ENCODE measurements at regions not wholly inside any gene's neighbourhood (a gene's known extent, or its start where the extent isn't known, plus 50 kb on each side); places are given as distances from the start of the nearest gene placed in this dataset.
"Not testable (repeated sequence)": the region's sequence is repeated elsewhere in the genome, so short reads cannot be mapped to it uniquely, and the experiment has no call there.

DNA sequence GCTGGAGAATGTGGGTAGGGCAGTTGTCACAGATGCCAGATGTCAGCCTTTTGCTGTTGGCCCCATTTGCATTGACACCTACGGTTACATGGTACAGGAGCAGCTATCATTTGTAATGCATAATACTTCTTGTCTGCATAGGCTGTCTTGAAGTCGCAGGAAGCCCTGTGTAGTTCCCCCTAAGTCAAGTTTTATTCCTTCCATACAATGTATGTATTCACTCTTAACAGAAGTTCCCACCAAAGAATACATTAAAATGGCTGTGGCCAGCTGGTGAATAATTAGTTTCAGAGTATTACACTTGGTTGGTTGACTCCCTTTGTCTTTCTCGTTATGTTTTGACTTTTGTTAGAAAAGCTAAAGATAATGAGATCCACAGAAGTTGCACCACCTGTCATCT, 1169.0 kb downstream of the REEP3 start:
- DNase-seq (ENCODE audit: low read depth, low spot score): no peak

DNA sequence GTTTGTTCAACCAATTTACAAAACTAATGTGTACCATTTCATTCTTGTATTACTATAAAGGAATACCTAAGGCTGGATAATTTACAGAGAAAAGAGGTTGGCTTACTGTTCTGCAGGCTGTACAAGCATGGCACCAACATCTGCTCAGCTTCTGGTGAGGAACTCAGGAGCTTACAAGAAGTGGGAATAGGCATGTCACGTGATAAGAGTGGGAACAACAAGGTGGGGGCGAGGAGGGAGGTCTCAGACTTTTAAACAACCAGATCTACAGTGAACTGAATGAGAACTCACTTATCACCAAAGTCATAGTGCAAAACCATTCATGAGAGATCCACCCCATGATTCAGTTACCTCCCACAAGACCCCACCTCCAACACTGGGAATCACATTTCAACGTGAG, 1178.0 kb downstream of the REEP3 start:
- DNase-seq (ENCODE audit: low read depth, low spot score): no peak

DNA sequence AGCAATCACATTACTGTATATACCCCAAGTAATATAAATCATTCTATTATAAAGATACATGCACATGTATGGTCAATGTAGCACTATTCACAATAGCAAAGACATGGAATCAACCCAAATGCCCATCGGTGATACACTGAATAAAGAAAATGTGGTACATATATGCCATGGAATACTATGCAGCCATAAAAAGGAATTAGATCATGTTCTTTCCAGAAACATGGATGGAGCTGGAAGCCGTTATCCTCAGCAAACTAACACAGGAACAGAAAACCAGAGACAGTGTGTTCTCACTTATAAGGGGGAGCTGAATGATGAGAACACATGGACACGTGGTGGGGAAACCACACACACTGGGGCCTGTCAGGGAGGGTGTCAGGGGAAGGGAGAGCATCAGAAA, 1180.9 kb downstream of the REEP3 start:
- not testable (repeated sequence) for DNase-seq (ENCODE audit: low read depth, low spot score)

DNA sequence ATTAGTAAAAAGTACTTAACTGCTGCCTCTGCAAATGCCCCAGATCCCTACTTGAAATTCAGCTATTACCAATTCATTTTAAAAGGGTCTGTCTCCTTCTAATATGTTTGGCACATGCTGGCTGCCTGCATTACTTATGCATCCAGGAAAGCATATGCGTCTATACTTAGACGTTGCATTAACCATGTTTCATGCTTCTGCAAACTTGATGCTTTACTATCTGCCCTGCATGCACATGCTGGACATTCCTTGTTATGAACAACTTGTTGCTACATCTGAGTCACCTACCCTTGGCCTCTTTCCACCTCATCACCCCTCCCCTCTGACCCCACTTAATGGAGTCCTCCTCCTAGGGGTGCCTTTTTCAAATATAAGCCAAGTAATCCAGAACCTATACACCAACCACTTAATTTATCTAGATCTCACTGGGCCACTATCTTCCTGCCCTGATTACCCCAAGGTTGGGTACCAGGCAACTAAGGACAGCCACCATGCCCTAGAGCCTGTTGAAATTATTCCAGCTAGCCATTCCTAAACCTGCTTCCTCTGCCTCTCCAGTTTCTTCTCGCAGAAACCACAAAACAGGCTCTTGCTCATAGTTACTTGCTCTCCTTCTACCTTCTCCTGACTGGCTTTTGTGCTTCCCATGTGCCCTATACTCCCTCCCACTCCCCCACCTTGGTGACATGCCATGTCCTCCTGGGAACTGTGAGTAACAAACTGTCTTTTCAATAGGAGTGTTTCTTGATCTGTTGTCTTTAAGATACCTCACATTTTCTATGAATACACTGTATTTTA, 1187.9 kb downstream of the REEP3 start:
- DNase-seq (ENCODE audit: low read depth, low spot score): no peak

DNA sequence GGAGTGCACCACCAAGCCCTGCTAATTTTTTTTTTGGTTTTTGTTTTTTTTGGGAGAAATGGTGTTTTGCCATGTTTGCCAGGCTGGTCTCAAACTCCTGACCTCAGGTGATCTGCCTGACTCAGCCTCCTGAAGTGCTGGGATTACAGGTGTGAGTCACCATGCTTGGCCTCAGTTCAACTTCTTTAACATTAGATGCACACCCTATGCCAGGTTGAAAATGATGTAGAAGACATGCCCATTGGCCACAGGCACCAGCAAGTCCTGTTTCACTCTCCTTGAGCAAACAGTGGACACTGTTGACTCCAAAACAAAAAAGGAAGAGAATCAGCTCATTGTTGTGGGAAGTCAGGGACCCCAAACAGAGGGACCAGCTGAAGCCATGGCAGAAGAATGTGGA, 1205.3 kb downstream of the REEP3 start:
- no peak for DNase-seq (ENCODE audit: low read depth, low spot score)

DNA sequence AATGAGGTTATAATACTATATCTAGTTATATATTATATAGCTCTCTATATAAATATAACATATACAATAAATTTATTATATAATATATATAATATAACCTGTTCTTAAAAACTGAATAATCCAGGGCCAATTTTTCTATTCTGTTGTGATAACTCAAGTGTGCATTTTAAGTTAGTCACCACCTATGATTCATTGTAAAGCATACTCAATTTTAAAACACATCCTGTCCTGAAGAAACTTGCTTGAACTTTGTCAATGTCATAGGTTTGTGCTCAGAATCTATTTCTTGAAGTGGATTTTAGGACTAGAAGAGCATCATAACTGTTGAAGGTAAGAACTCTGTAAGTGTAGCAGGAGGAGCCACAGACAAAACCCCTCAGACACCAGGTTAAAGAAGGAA, 1209.8 kb downstream of the REEP3 start:
- DNase-seq (ENCODE audit: low read depth, low spot score): no peak

DNA sequence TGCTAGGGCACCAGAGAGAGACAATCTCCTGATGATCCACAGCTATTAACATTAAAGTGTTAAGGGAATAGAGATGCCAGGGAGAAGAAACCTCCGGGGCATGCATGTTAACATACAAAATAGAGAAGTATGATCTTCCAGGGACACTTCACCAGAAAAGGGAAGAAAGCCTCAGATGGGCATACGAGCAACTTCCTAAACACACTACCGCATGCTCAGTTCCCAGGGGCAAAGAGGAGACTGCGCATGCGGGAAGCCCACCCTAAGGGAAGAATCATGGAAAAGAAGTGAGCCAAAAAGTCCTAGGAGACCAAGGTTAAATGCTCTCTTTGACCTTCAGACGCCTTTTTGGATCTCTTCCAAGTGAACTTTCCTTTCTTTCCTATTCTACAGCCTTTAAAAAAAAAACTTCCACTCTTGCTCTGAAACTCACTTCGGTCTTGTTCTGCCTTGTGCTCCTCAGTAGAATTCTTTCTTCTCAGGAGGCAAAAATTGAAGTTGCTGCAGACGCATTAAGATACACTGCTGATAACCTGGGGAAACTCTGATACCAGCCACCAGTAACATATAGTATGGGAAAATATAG, 1211.3 kb downstream of the REEP3 start:
- no peak for DNase-seq (ENCODE audit: low read depth, low spot score)

DNA sequence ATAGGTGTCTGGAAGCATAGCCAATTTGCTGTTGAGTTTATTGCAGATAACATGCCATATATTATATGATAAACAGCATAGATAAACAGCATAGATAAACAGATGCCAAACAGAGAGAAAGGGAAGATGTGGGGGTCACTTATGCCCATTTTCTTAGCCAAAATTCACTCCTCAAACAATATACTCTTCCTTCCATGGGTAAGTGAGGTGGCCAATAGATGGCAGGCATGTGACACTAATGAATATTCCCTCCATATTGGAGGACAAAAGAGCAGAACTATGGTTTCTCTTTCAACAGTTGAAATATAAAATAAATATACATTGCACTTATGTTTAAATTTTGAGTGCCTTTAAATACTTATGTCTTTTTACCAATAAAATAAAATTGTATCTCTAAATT, 1212.8 kb downstream of the REEP3 start:
- DNase-seq (ENCODE audit: low read depth, low spot score): peak; percentile 24

DNA sequence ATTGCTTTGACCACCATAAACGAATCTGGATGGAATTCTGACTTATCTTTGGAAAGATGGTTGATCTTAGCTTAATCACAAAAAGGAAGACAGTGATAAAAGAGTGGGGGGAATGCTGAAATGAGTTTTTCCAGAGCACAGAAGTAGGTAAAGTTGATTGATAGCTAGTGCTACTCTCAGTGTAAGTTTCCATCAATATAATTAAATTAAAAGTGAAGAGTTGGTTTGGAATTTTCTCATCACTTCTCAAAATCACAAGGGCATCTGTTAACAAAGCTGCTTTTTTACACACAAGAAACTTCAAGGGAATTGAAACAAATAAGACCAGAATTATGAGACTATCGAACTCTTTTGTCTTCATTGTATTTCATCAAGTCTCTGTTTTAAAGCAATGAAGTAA, 1217.3 kb downstream of the REEP3 start:
- no peak for DNase-seq (ENCODE audit: low read depth, low spot score)

DNA sequence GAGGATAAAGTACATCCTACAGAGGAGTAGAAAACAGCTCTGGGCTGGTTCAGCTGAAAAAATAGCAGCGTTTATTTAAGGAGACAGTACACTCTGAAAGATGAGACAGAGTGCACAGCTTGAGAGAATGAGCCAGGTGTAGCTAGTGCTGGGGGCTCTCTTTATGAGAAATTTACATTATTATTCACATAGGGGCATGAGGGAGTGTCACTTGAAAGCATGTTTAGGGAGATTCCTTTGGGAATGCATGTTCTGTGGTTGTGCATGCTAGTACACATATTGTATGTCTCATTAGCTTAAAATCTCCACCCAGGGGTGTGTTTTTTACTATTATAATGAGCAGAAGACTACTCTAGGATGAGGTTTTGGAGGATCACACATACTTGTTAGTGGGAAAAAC, 1224.4 kb downstream of the REEP3 start:
- DNase-seq (ENCODE audit: low read depth, low spot score): no peak

DNA sequence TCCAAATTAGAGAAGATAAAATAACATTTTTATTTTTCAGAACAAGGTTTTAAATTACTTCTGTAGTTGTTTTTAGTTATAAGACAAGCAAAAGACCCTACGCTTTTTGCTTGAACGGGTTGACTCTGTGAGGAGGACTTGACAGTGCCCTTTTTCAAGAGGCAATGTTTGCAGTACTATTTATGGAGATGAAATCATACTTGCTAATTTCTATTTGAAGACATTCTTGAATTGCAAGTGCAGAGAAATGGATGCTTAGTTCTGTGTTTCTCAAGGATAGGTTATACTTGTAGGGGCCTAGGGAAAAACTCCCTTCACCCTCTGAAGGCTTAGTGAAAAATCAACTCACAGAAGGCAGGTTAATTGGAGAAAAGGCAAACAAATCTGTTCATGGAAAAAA, 1229.5 kb downstream of the REEP3 start:
- DNase-seq (ENCODE audit: low read depth, low spot score): no peak

DNA sequence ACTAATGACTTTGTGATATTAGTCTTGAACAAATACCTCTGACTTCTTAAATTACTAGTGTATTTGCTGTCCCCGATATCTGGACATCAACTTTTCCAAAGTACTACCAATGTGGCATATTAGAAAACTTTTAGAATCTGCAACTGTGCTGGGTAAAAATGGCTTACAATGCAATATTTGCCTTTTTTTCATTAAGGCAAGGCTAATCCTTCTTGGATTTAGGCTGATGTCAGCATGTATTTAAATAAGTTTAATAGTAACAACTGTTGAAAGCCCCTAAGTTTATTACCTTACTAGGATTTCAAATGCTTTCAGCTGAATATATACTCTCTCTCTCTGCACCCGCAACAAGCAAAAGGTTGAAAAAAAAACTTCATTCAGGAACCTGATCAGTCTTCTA, 1232.3 kb downstream of the REEP3 start:
- no peak for DNase-seq (ENCODE audit: low read depth, low spot score)

DNA sequence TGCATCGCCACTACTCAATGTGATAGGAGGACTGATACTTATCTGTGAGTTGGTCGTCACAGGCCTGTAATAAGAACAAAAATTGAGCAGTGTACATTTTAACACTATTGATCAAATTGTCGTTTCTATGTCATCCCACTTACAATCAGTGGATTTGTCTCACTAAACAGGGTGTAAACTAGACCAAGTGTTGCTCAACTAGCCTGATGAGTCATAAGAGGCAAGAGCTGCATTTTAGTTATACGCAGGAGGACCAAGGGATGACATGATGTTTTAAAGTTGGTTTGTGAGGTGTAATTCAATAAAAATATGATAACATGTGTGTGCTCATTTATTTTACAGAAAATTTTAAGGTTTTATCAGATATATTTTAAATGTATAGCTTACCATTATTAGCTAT, 1239.2 kb downstream of the REEP3 start:
- DNase-seq (ENCODE audit: low read depth, low spot score): no peak

DNA sequence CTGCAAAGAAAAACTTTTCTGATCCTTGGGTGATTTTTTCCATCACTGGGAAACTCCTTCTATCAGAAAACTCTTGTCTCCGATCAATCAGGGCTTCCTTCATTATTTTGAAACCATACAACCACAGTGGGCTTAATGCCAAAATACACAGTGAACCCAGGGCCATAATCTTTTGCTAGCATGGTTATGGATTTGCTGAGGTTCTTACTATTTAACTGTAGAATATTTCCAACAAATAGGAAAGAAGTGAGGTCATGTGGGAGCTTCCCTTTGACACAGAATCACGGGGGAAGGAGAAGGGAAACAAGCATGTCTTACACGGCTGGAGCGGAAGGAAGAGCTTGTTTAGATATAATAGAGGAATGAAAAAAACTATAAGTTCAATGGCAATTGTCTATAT, 1241.7 kb downstream of the REEP3 start:
- DNase-seq (ENCODE audit: low read depth, low spot score): no peak

DNA sequence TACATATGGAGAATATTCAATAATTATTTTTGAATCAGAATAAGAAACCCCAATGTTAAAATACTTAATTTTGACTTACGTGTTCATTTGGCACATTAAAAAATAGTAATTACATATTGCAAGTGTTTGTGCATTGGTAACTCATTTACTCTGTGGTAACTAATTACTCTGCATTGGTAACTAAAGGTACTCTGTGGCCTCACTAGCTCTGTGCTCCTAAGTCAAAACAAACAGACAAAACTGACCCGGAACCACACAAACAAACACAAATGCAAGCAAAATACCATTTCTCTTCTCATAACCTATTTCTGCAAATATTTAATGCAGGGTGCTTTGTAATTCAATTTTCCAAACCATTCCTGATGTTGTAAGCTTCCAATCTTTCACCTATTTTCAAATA, 1244.3 kb downstream of the REEP3 start:
- DNase-seq (ENCODE audit: low read depth, low spot score): no peak

DNA sequence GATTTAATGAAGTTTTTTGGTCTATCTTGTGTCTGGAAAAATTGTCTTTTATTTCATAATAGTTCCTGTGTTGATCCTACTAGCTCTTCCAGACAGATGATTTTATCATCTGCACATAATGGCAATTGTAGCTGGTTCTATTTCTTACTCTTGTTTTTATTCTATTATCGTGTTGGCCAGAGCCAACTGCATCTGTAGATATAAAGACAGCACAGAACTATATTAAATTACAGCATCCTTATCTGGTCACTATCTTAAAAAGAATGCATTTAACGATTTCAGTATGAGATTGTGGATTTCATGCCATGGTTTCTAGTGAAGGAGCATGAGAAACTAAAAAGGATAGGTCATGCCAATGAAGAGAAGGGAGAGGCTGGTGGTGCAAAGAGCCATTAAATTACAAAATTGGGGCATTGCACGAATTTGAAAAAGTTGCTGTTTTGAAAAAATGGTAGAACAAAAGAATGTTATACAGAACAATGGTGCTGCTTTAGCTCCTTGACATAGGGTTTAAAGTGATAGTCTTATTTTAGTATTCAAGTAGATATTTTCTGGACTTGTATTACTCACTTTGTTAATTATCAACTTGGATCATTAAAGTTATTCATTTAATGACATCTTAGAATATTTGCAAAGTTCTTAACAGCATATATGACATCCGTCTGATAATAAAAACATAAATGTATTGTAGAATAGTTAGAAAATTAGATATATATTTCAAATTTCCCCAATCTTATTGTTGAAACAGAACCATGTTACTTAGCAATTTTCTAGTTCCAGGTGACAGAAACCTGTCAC, 1250.3 kb downstream of the REEP3 start:
- no peak for DNase-seq (ENCODE audit: low read depth, low spot score)

DNA sequence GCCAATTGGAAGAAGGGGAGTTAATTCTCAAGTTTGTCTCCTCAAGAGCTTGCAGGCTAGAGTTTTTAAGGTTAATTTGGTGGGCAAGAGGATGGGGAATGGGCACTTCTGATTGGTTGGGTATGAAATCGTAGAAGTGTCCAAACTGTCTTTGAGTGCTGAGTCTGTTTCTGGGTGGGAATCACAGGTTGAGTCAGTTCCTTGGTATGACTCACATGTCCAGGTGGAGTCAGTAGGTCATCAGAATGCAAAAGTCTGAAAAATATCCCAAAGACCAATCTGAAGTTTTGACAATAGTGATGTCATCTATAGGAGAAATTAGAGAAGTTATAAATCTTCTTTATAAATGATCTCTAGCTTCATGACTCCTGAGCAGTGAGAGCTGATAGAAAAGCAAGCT, 1252.2 kb downstream of the REEP3 start:
- DNase-seq (ENCODE audit: low read depth, low spot score): no peak

DNA sequence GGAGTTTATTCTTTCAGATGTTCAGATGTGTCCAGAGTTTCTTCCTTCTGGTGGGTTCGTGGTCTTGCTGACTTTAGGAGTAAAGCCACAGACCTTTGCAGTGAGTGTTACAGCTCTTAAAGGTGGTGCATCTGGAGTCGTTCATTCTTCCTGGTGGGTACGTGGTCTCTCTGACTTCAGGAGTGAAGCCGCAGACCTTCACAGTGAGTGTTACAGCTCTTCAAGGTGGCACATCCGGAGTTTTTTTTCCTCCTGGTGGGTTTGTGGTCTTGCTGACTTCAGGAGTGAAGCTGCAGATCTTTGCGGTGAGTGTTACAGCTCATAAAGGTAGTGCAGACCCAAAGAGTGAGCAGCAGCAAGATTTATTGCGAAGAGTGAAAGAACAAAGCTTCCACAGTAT, 1263.2 kb downstream of the REEP3 start:
- not testable (repeated sequence) for DNase-seq (ENCODE audit: low read depth, low spot score)

DNA sequence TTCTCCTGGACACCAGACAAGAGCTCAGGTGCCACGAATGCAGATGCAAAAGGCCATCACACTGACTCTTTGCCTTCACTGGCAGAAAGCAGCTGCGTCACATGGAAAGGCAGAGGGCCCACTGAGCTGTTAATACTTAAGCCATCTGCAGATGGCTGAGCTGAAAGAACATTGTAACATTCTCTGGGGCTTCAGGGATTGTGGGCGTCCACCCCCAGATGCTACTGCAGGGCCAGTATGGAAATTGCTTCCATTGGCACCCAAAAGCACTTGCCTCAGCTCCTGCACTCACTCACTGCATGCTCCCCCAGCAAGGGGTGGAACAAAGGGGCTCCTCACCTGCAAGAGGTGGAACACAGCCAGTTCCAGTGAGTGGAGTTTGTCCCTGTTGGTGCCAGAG, 1264.6 kb downstream of the REEP3 start:
- no peak for DNase-seq (ENCODE audit: low read depth, low spot score)

DNA sequence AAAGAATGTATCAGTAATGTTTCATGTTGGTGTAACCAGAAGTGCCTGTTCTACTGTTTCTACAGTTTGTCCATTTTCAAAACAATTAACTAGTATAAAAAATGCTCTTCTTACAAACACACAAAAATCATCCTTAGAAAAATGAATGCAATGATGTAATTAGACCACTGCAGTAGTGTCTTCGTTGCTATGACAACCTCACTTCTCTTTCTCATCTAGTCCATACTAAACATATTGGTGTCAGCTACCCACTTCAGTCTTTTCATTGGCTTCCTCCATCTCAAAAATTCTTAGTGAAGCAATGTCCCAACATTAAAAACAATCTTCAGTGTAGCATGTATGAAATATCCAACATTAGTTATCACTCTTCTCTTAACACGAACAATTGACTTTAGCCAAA, 1265.8 kb downstream of the REEP3 start:
- DNase-seq (ENCODE audit: low read depth, low spot score): no peak

DNA sequence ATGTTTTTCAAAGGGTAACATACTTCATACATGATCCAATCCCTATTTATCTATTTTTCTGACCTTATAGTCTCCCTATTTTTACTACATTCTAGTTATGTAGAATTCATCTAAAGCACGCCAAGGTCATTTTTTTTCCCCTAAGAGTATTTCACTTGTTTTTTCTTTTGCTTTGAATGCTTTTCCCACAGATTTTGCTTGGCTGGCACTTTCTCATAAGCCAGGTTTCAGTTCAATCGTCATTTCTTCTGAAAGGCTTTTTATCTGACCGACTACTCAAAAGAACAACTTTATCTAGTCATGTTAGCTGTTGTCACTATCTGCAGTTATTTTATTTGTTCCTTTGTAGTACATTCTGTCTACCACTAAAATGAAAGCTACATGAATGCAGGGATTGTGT, 1274.6 kb downstream of the REEP3 start:
- no peak for DNase-seq (ENCODE audit: low read depth, low spot score)

DNA sequence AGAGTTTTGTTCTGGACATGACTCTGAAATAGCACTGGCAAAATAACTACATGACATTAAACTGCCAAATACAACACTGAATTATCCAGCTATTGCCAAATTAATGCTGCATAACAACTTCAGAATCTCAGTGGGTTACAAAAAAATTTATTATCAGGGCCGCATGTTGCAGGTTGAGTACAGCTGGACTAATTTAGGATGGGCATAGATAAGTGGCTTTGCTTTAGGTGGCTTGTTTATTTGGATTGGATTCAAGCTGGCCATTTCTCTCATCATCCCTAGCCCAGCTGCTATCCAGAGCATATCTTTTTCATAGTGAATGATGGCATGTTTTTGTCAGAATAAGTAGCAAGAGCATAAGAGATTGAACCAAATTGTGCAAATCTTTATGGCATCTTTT, 1277.1 kb downstream of the REEP3 start:
- no peak for DNase-seq (ENCODE audit: low read depth, low spot score)

DNA sequence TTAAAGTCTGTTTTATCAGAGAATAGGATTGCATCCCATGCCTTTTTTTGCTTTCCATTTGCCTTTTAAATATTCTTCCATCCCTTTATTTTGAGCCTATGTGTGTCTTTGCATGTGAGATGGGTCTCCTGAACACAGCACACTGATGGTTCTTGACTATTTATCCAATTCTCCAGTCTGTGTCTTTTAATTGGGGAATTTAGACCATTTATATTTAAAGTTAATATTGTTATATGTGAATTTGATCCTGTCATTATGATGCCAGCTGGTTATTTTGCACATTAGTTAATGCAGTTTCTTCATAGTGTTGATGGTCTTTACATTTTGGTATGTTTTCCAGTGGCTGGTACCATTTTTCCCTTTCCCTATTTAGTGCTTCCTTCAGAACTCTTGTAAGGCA, 1287.0 kb downstream of the REEP3 start:
- not testable (repeated sequence) for DNase-seq (ENCODE audit: low read depth, low spot score)

Data from smooth muscle cell of the brain vasculature (primary cell).